Activated CD4-positive, alpha-beta T cell treated with anti-CD3 and anti-CD28 coated beads, Interleukin-2, amount 50 U/mL, for 48 hours (primary cell): ENCODE measurements at regions not wholly inside any gene's neighbourhood (a gene's known extent, or its start where the extent isn't known, plus 50 kb on each side); places are given as distances from the start of the nearest gene placed in this dataset.

Experiments used
- DNase-seq, 2 experiments: peaks; one replicate each; pipeline ENCODE4 v3.0.0-alpha.2; 2020

DNA sequence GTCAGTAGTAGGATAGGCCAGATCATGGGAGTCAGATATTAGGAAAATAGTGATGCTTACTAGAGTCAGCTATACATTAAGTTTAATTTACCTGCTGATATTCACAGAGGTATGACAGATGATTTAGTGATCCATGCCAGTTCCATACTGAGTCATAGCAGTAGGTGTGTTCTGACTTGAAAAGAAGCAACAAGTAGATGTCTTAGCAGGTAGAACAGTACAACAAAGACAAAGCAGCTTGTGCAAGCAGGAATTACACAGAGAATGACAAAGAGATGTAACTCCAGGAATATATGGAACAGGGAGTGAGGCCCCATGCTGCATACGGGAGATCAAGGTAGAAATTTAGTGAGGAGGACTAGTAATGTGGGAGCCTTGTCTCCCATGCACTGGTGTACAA is 556.9 kb downstream of the SLC16A7 start:
- DNase-seq, result no peak

DNA sequence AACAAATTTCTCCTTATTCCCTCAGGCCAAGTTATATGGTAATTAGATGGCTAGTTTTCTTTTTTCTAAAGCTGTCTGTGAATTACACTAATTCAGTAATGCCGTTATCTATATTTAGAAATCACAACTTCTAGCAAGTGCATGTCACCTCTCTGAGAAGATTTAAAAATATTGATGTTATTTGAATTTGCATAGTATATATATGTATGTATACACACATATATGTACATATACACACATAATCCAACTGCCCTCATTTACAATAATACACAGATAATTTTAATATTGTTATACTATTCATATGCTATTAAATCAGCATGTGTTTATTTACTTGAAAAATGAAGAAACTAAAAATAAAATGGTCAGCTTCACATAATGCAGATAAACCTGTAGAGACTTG is 563.9 kb downstream of the SLC16A7 start:
- no peak for DNase-seq

DNA sequence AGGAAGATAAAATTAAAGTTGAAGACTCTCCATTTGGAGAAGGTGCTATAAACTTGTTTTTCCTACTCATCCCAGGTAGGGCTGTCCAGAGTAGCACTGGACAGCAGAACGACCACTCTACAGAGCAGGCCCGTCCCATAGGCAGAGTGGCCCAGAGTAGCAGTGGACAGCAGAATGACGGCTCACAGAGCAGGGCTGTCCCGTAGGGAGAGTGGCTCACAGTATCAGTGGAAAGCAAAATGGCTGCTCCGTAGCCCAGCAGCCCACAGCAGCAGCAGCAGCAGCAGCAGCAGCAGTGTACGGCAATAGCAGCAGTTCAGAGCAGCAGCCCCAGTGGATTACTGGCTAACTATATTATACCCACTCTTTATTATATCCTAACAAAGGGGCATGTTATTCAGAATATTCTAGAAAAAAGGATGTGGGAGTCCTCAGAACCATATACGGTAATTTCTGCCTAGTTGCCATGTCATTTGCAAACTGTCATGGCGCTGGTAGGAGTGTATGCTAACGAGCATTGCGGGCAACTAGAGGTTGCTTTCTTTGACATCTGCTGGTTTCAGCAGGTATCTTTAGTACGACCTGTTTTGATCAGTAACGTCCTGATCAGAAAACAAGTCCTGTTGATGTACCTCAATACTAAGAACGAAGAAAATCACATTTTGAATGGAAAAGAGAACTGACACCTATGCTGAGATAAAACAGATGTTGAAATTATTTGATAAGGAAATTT is 567.3 kb downstream of the SLC16A7 start:
- DNase-seq, result no peak

DNA sequence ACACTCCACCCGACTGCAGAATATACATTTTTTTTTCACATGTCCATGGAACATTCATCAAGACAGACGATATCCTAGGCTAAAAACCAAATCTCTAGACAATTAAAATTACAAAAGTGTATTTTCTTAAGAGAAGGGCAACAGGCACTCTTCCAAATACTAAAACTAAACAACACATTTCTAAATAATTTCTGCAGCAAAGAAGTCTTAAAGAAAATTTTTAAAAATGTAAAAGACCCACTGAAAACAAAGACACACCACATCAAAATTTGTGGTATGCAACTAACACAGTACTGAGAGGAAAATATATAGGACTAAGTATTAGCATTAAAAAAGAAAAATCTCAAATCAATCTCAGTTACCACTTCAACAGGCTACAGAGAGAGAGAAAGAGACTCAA is 570.0 kb downstream of the SLC16A7 start:
- DNase-seq, result no peak

DNA sequence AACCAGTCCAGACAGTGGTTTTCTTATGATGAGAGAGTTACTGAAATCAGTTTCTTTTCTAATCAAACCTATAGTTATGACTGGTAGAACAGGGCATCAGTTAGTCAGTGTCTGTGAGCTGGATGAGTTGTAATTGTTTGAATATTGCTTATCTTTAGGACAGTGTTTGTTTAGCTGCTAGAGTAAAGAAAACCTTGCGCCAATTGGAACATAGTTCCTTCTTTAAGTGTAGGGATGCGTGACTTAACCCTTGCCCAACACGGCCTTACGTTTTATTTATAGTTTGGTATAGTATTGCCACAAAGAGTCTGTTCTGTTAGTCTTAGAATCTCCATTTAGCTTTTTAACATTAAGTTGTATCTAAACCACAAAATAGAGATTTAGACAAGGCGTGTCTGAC is 572.6 kb downstream of the SLC16A7 start:
- no peak for DNase-seq

DNA sequence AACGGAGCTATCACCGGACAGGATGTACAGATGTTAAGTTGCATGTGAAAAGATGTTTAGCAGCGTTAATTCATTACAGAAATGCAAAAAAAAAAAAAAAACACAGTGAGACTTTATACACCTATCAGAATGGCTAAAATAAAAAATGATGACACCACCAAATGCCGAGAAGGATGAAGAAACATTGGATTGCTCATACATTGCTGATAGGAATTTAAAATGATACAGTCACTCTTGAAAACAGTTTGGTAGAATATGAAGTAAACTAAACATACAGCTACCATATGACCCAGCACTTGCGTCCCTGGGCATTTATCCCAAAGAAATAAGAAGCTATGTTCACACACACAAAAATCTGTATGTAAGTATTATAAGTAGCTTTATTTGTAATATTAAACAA is 574.1 kb downstream of the SLC16A7 start:
- DNase-seq, result no peak

DNA sequence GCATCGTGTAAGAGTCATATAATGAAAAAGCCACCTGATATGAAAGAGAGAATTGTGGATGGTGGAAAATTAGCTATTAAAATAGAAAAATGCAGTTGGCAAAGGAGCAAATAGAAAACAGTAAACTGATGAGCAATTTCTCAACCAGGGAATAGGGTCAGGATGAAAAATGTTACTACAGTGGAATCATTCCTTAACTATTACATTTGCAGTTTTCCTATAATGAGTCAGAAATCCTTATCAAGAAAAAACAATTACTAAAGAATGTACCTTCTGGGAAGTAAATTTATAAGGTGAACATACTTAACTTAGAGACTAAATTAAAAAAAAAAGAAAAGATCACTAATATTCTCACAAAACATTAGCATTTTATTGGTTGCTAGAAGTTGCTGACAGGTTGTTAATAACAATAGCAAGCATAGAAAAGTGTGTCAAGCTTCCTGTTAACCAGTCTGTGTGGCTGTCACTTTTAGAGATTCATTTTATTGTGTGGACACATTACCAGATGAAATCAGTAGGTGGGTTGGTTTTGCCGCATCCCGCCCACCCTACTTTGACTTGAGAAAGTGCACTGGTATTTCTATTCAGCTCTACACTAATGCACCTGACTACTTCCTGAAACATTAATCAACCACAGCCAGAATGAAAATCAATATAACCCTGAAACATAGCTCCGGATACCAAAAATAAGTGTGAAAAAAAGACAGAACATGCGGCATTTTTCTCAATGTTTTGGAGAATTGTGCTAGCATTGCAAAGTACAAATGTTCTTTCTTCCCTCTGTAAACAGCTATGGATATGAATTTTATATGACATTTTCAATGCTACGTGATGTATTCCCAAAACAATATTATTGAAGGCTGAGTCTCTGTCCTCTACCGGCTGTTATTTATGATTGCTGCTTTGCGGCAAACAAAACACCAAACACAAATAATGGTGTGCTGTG is 576.7 kb downstream of the SLC16A7 start:
- no peak for DNase-seq

DNA sequence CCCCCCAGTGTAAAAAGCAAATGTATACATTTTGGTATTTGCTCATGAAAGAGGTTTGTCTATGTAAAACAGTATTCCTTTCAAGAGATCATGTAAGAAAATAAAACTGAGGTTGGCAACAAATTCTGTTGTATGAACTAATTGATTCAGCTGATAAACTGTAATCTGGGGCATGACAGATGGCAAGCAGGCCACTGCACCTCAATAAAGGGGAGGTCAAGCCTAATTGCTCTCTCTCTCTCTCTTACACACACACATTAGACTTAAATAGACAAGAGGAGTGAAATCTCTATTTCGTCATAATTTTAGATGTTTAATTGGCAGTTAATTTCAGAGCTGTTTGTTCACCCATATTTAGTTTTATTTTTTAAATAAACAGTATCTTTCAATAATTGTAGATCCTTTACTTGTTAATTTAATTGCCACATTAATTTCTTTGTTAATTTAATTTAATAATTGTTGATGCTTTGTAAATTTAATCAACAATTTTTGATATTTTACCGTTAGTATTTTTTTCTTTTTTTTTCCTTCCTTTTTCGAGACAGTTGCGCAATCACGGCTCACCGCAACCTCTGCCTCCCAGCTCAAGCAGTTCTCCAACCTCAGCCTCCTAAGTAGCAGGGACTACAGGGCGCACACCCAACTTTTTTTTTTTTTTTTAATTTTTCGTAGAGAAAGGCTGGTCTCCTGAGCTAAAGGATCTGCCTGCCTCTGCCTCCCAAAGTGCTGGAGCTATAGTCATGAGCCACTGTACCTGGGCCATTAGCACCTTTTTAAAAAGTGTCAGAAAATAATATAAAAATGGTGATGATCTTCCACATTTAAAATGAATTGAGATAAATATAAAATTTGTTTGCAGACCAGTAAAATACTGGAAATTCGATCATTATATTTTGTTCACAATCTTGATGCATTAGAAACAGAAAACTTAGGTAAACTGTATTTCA is 577.7 kb downstream of the SLC16A7 start:
- no peak for DNase-seq

DNA sequence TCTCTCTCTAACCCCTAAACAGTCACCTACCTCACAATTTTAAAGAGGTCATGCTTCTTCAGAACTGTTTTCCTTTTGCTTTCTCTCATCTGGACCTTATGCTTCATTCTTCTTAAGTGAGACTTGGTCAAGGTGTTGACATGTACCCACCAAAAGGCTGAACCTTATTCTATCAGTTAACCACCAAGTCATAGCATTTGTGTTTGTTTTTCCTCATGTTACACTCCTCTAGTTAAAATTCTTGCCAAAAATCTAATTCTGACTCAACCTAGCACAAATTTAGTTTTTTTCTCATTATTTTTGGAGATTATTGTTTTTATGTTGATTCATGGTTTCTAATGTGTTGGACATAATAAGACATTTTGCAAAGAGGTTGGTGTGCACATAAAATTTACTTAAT is 578.6 kb downstream of the SLC16A7 start:
- no peak for DNase-seq

DNA sequence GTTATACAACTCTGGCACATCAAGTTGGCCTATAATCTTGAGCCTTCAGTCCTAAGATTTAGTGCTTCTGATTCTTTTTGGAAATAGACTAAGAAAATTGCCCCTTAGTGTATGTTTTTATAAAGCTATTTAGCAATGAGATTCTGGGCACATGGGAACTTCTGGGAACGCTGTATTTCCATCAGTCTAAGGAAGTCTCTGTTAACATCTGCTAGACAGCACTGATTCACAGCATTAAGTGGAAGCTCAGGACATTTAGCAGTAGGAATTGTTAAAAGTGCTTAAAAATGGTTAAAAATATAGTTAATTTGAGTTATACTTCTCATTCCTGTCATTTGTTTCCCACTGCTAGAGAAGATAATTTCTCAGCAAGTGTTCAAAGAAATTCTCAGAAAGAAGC is 579.1 kb downstream of the SLC16A7 start:
- DNase-seq, result no peak

DNA sequence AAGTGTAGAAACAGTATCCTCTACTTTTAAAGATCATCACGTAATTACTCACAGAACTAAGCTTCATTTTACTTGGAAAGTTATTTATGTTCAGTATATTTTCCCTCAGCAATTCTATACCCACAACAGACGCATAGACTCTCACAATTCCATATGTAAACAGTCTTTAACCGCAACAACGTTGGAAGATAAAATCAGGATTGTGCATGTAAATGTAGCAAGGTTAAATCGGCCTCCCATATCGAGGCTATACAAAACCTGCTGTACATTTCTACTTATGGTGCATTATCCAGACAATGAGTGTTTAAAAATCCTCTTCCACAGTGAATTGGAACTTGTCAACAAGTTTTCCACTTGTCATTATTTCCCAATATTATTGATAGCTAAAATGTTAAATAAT is 581.1 kb downstream of the SLC16A7 start:
- no peak for DNase-seq

DNA sequence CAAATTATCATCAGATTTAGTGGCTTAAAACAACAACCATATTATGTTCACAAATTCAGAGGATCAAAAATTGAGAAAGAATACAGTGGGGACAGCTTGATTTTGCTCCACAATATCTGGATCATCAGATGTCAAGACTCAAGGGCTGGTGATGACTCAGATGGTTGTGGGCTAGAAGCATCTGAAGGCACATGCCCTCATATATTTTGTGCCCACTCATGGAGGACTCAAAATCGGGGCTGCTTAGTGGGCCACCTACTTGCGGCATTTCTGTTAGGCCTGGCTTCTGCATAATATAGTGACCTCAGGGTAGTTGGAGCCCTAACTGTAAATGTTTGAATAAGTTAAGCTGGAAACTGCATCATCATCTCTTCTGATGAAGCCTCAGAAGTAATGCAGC is 584.5 kb downstream of the SLC16A7 start:
- no peak for DNase-seq

DNA sequence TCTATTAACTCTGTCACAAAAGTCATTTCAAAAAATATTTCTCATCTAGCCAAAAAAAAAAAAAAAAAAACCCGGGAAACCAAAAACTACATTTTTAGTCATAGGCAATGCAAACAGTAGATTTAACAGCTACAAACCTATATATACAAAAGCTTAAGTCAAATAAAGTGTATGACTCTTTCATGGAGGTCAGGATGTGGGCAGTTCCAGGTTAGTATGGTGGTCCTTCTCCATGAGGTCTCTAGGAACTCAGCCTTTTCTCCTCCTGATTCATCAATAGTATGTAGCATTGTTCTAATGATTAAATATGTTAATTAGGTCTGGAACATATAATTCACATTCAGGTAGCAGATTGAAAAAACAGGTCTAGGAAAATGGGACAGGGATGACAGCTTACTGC is 586.5 kb downstream of the SLC16A7 start:
- no peak for DNase-seq

DNA sequence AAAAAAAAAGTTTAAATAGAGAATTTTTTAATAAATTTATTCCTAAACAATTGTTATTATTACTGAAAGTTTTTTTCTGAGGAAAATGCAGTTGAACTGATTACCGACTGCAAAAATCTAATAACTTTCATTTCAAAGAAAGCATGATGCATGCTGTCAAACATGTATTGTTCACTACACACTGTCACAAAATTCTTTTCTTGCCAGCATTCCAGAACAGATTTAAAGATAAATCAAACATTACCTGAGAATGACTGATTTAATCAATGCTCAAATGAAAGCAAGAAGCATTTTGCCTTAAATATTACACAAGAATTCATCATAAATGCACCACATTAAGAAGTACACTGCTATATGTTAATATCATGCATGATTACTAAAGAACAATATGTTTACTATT is 588.3 kb downstream of the SLC16A7 start:
- DNase-seq, result no peak

DNA sequence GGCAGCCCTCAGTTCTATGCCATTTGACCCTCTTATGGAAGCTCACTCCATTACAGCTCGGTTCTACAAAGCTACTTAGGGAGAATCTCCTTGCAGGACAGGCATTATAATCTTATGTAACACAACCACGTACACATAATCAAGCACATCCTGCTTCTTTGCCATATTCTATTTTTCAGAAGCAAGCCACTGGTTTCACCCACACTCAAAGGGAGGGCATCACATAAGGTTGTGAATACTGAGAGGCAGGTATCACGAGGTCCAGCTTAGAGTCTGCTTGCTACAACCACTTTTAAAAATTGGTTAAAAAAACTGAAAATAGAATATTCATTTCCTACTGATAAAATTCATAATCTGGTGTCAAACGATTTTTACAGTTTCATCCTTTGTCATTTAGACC is 589.2 kb downstream of the SLC16A7 start:
- no peak for DNase-seq

DNA sequence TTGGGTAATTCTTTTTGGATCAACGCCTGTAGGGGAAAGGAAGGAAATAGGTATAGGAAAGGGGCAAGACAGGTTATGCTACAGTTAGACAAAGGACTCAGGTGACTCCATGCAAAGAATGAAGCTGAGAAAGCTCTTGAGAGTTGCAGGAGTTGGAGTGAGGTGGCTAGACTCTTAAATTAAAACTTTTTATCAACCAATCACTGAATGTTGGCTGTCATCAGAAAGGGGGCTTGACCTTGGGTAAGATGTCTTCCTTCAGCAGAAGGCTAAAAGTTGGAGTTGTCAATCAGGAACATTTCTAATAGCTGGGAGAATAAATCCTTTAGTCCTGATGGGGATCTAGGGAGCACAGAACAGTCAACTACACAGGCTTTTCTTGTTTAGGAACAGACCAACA is 595.4 kb downstream of the SLC16A7 start:
- no peak for DNase-seq

DNA sequence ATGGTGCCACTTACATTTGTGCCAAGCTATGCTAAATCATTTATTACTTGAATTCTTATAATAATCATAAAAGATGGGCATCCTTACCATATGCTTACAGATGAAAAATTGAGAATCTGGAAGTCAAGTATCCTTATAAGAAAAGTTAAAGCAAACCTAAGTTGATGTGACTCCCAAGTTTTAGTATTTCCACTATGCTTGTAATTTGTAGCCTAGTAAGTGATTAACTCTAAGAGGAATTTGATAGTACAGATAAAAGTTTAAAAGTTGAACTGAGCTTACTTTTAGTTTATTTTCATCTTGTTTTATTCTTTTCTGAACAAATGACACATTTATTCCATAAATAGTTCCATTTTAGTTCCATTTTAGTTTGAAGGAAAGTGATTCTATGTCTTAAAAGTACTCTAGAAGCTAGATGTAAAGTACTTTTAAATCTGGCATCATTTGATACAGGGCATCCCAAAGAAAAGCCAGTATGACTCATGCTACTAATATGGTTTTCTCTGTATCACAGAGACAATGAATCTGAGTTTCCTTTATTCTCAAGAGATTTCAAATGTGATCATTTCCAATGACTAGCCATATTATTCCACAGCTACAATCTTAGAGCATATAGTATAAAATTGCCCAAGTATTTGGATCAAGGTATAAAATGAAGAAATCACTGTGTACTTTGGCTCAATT is 596.0 kb downstream of the SLC16A7 start:
- no peak for DNase-seq

DNA sequence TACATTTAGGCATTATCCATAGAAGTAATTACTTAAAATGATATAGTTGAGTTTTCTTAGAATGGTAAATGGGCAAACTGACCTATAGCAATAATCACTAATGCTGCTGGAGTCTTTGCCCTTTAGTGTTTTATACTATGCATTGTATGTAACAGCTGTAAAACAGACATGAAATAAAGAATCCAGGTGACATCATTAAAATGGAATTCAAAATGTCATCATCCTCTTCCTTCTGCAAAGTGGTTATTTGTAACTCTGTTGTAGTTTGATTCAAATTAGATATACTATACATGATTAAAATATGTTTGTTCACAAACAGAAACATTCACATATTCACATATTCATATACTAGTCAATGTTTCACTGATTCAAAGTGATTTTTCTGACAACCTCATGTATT is 598.8 kb downstream of the SLC16A7 start:
- no peak for DNase-seq

DNA sequence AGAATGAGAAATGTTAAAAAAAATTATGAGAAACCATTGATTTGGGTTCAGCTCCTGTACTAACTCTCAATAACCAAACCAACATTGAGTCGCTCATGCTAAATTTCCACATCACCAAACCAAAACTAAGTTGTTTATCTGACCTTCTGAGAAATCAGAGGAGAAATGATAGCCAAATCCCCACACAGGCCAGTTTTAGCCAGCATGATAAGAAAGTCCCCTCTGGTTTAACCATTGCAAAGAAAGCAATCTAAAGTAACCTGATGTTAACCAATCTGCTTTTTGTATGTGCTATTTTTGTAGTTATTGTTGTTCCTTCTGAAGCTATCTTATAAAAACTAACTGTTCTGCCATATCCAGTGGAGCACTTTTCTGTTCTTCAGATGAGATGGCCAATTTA is 599.7 kb downstream of the SLC16A7 start:
- DNase-seq, result no peak

DNA sequence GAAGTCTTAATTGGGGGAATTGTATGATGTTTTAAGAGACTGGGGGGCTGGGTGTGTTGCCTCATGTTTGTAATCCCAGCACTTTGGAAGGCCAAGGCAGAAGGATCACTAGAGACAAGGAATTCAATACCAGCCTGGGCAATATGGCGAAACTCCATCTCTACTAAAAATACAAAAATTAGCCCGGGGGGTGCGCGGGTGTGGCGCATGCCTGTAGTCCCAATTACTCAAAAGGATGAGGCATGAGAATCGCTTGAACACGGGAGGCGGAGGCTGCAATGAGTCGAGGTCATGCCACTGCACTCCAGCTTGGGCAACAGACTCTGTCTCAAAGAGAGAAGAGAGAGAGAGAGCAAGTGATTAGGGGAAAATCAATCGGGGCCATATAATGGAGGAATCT is 600.5 kb downstream of the SLC16A7 start:
- DNase-seq, result no peak

DNA sequence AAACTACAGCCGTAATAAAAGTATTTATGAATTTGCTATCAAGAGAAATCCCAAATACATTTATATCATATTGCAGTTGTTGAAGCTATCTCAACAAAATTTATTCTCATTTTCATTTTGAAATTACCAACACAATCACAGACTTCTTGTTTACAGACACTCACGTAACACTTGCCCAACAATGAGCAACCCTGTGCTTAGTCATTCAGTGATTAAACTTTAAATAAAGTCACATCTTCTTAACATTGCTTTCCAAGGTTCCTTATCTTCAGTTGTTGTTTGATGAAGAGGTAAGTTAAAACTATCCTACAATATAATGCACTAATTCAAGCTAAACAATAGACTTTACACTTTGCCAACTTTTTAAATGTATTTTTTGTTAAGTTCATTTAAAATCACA is 601.8 kb downstream of the SLC16A7 start:
- DNase-seq, result no peak

DNA sequence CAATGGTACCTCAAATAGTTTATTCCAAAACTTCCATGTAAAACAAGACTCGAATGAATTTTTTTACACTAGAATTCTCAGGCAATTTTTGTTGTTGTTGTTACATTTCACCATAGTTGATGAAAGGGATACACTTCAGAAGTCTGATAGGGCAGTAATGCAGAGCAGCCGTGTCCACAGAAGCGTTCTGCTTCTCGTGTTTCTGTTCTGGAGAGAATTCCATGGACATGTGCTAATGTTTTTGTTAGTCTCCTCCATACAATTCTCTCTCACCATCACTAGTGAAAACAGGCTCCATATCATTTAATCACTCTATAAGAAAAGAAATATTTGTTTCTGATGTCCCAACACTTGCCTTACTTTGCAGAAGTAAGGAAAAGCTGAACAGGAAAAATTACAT is 606.1 kb downstream of the SLC16A7 start:
- no peak for DNase-seq

DNA sequence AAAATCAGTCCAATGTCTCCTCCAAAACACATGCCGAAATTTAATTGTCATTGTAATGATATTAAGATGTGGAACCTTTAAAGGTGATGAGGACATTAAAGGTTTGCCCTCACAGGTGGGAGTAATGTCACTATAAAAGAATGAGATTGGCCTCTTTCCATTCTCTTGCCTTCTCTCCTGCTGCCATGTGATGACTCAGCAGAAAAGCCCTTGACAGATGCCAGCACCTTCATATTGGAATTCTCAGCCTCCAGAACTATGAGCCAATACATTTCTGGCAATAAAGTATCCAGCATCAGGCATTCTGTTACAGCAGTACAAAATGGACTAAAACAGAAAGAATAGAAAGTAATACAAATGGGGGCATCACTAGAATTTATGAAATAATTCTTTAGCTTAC is 609.7 kb downstream of the SLC16A7 start:
- no peak for DNase-seq
